H1 (cell line): ENCODE measurements at regions not wholly inside any gene's neighbourhood (a gene's known extent, or its start where the extent isn't known, plus 50 kb on each side); places are given as distances from the start of the nearest gene placed in this dataset.

Experiments used
- RXRA ChIP-seq: IDR thresholded peaks from 2 replicates; pipeline ENCODE4 v1.6.1; 2011; ENCODE audit warnings: low read depth, mild to moderate bottlenecking, low read length, moderate library complexity; ENCODE audit not compliant: insufficient read depth

- no peak for TF ChIP-seq RXRA
These were observed 764.5 kb upstream of the ADAMTS16 start (continued) for GRCh38 chr5:4375640-4376039.
